ENCODE measurements at regions not wholly inside any gene's neighbourhood (a gene's known extent, or its start where the extent isn't known, plus 50 kb on each side); places are given as distances from the start of the nearest gene placed in this dataset.

- intact Hi-C loops (cut with micrococcal nuclease) = no loop called here
- Histone ChIP-seq H3K36me3 (no peaks in the 10 kb centered on the region), H3K4me1 (no peaks in the 10 kb centered on the region), H3K27me3 (ENCODE audit: low read depth) (no peaks in the 10 kb centered on the region), H3K9me3 (replicated peaks) (no peaks in the 10 kb centered on the region), H3K4me3 (no peak overlapping the region), H3K27ac (replicated peaks) (no peak overlapping the region)
- DNase-seq = no peak
- no peak for TF ChIP-seq CTCF (IDR thresholded peaks at IDR 0.05; ENCODE audit: borderline replicate concordance)
Measured at GRCh38 chr7:25771491-25771890, 380.5 kb upstream of the NFE2L3 start.

- H3K9me3 ChIP-seq (replicated peaks) = no peaks in the 10 kb centered on the region
- intact Hi-C loops (cut with micrococcal nuclease) = no loop called here
- no peaks in the 10 kb centered on the region for H3K4me1 ChIP-seq
- no peaks in the 10 kb centered on the region for H3K27me3 ChIP-seq (ENCODE audit: low read depth)
- no peaks in the 10 kb centered on the region for H3K36me3 ChIP-seq
- no peak overlapping the region for H3K27ac ChIP-seq (replicated peaks)
- H3K4me3 ChIP-seq = no peak overlapping the region
- no peak for DNase-seq
- TF ChIP-seq CTCF (IDR thresholded peaks at IDR 0.05; ENCODE audit: borderline replicate concordance) = no peak
Measured at GRCh38 chr7:25772802-25773201, 379.2 kb upstream of the NFE2L3 start.

GRCh38 chr7:25774675-25775074 lies 377.3 kb upstream of the NFE2L3 start:
- no peak for TF ChIP-seq CTCF (IDR thresholded peaks at IDR 0.05; ENCODE audit: borderline replicate concordance)
- intact Hi-C loops (cut with micrococcal nuclease) = no loop called here
- Histone ChIP-seq H3K27ac (replicated peaks) (no peak overlapping the region), H3K4me3 (no peak overlapping the region), H3K4me1 (no peaks in the 10 kb centered on the region), H3K9me3 (replicated peaks) (no peaks in the 10 kb centered on the region), H3K36me3 (no peaks in the 10 kb centered on the region), H3K27me3 (ENCODE audit: low read depth) (no peaks in the 10 kb centered on the region)
- no peak for DNase-seq

- DNase-seq = no peak
- H3K27me3 ChIP-seq (ENCODE audit: low read depth) = no peaks in the 10 kb centered on the region
- H3K4me3 ChIP-seq = no peak overlapping the region
- no peaks in the 10 kb centered on the region for H3K4me1 ChIP-seq
- H3K36me3 ChIP-seq = no peaks in the 10 kb centered on the region
- no peak for TF ChIP-seq CTCF (IDR thresholded peaks at IDR 0.05; ENCODE audit: borderline replicate concordance)
- intact Hi-C loops (cut with micrococcal nuclease) = no loop called here
- no peaks in the 10 kb centered on the region for H3K9me3 ChIP-seq (replicated peaks)
- peak overlapping the region; percentile 56 for H3K27ac ChIP-seq (replicated peaks)
Measured at GRCh38 chr7:25775570-25775969, 376.4 kb upstream of the NFE2L3 start.

GRCh38 chr7:25775999-25776743 lies 375.8 kb upstream of the NFE2L3 start:
- peak; percentile 36 for DNase-seq
- Histone ChIP-seq H3K27me3 (ENCODE audit: low read depth) (no peaks in the 10 kb centered on the region), H3K27ac (replicated peaks) (peak overlapping the region; percentile 56), H3K4me1 (no peaks in the 10 kb centered on the region), H3K36me3 (no peaks in the 10 kb centered on the region), H3K4me3 (no peak overlapping the region), H3K9me3 (replicated peaks) (no peaks in the 10 kb centered on the region)
- intact Hi-C loops (cut with micrococcal nuclease) = no loop called here
- TF ChIP-seq CTCF (IDR thresholded peaks at IDR 0.05; ENCODE audit: borderline replicate concordance) = no peak

Data from left ventricle myocardium inferior (tissue), 1 donor.